GM18867 (cell line): ENCODE measurements at regions not wholly inside any gene's neighbourhood (a gene's known extent, or its start where the extent isn't known, plus 50 kb on each side); places are given as distances from the start of the nearest gene placed in this dataset.

Experiments
- ATAC-seq: cut with Tn5 transposase; IDR thresholded peaks from one replicate; pipeline ENCODE4 v1.9.1; 2021; ENCODE audit warnings: mild to moderate bottlenecking, moderate library complexity; ENCODE audit not compliant: unreplicated experiment

DNA sequence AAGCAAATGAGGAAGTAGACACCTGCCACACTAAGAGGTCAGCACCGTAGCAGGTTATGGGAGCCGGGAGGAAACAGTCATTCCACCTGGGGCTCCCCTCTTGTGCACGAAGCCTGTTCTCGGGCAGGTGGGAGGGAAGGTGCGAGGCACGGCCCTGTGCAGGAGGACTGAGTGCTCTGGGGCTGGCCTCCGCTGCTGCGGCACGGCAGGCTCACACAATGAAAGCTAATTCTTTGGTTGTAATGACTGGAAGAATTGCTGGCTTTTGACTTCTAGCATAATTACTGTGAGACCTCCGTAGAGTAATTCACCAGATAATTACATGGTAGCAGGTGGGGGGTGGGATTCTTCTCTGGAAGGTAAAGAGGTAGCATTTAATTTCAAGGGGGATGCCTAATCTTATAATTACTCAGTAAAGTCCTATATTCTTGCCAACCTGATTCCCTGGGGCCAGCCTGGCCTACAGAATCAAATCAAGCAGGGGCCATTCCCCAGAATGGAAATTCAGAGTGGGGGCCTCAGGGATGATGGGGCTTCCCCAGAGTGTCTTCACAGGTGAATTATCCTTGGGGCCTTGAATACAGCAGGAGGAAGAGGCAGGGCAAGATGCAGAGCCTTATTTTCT is 129.1 kb downstream of the TPRA1 start:
- no peak for ATAC-seq

DNA sequence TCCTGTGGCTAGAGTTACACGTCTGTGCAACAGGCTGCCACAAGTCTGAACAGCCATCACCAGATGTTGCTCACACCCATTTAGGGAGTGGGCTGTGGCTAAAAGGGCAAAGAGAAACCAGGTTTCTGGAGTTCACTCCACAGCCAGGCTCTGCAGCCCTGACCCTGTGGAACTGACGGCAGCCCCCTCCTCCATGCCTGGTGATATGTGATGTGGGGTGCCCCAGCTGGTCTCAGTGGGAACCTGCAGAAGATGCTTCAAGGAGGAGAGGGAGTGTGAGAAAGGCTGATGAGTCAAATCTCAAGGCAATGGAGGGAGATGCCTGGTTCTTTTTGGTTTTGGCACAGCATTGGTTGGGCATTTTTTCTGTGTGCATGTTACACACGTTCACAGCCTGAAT is 130.6 kb downstream of the TPRA1 start:
- ATAC-seq: no peak

DNA sequence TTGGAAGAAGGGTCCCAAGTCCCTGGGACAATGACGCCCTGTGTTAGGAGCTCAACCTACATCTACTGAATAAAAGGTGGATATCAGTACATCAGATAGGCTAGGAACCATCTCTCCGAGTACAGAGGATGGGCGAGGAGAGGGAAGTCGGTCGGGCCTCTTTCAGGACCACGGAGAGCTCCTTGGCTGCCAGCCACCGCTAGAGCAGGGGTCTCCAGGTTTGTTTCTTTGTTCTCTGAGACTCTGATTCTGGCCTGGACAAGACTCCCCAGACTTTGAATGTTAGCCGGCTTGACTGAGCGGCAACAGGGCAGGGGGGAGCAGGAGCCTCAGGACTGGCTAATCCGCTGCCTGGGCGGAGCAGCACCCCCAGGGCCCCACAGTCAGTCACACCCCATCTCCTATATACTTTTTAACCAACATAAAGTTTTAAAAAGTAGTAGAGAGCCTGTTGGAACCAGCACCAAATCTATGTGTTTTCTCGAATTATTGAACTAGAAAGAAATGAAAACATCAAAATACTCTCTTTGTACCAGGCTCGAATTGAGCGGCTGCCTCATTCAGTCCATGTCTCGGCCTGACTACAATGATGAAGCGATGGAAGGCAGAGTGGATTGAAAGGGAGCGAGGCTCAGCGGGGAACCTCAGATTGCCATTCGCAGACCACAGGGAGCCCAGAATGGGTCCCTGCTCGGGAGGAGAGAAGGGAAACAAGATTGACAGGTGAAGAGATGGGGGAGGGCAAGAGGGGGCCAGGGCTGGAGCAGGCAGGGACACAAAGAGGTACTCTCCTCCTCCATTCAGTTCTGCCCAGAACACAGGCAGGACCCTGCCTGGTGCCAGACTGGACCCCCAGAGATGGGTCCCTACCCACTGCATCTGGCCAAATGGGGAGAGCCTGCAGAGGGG is 131.6 kb downstream of the TPRA1 start:
- no peak for ATAC-seq

DNA sequence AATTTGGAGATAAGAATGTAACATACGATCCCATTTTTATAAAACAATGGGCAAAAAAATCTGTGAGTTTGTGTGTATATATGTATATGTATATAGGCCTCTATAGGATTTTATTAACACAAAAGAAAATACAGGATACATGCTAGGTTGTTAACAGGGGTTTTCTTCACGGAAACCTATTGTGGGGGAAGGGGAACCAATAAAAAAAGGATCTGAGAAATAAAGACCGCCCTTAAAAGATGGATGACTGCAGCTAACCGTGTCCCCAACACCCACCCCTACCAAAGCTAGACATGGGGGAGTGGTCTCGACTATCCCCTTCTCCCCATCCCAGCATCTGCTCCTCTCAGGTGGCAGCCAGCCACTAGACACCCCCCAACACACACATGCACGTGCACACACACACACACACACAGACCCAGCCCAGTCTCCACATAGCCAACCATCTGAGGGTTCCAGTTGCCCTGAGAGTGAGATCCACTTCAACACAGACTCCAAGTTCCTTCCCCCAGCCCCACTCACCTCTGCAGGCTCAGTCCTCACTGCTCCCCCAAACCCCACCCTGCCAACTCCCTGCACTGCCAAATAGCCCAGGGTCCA is 132.9 kb downstream of the TPRA1 start:
- no peak for ATAC-seq

DNA sequence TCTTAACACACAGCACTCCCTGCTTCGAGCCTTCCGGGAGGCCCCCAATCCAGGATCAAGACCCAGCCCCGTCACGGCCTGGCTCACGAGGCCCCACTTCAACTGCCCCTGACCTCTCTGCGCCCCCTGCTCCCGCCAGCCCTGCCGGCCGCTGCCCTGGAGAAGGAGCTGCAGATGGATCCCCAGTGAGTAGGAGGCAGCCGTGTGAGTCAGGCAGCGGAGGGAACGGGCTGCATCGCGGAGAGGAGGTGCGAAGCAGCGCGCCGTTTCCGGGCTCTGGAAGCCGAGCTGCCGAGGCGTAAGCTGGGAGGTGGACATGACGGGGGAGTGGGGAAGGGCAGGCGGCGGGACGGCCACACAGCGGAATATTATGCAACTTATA is 133.4 kb downstream of the TPRA1 start:
- ATAC-seq: no peak

DNA sequence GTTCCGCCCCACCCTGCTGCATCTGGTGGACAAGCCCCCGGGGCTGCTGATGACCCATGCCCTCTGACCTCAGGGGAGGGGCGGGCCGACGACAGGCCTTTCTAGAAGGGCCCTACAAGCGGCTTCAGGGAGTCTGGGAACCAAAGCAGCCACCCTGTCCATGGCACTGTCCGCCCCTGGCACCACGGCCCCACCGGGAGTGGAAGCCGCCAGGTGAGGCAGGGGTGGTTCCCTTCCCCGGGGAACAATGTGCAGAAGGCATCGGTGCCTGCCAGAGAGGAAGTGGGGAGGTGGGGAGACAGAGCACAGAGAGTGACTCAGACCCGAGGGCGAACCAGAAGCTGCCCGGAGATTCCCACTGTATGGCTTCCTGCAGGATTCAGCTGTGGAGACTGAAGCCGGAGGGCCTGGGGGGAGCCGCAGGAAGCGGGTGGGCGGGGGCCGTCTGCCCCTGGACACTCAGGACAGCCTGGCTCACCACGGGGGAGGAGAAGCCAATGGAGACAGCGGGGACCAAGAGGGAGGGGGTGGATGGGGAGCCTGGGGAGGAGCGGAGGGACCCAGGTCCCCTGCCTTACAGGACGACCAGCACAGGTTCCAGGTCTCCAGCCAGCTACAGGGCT is 134.0 kb downstream of the TPRA1 start:
- ATAC-seq: no peak

DNA sequence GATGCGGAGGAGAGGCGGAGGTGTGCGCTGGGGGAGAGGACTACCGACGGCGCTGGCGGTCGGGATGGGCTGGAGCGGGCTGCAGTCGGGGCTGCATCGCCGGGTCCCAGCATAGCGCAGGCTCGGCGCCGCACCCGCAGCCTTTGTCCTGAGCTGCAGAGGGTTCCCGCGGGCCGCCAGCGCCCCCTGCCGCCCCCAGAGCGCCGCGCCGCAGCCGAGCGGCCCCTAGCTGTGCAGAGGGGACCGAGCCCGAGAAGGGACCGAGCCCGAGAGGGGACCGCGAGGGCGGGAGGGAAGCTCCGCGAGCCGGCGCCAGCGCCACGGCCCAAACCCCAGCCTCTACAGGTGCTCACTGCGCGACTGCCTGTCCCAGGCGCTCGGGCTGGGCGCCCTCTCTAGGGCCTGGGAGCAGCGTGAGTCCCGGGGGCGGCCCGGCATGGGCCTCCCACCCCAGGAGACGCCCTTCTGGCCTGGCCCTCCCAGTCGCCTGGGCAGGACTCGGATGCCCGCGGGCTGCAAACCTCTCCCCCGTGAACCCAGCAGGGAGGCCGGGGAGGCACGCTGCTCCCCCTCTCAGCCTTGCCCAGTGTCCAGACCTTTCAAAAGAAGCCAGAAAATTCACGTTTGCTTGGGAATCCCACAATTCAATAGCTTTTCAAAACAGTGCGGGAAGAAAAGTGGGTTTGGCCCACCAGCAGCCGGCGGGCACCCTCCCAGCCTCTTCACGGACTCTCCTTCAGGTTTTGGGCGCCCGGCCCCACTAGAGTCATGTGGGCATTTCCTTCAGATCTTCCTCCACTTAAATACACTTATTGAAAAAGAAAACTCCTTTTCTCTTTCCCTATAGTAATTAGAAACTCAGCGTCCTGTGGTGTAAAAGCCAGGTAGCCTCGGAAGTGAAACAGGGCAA is 134.7 kb downstream of the TPRA1 start:
- ATAC-seq: peak; percentile 78

DNA sequence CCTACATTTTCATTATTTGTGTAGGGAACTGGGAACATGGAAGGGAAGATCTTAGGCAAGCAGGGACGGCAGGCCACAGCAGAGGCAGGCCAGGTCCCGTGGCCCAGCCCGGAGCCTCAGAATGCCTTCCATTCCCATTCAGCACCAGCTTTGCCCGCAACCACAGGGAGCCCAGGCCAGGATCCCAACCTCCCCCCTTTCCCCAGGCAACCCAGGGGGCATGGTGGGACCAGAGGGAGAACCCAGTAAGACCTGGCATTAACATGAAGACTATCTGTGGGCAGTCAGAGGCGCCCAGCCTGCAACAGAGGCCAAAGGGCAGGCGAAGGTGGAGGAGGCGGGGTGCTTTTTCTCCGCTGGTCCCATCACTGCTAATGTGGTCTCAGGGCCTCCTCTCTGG is 135.6 kb downstream of the TPRA1 start:
- no peak for ATAC-seq

DNA sequence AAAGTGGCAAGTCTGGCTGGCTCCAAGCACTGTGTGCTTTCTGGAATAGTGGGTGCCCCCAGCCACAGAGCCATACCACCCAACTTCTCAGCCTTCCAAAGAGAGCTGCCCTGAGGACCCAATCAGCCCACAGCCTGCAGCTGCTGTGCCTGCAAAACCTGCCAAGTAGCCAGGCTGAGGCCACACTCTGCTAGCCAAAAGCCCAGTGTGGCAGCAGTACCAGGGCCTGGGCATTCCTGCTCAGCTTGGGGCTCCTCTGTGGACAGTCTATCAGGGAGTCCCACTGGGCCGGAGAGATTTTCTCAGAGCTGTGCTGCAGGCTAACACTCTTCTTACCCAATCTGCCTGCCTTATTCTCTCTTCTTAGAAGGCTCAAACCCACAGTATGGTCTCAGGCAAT is 136.5 kb downstream of the TPRA1 start:
- no peak for ATAC-seq

DNA sequence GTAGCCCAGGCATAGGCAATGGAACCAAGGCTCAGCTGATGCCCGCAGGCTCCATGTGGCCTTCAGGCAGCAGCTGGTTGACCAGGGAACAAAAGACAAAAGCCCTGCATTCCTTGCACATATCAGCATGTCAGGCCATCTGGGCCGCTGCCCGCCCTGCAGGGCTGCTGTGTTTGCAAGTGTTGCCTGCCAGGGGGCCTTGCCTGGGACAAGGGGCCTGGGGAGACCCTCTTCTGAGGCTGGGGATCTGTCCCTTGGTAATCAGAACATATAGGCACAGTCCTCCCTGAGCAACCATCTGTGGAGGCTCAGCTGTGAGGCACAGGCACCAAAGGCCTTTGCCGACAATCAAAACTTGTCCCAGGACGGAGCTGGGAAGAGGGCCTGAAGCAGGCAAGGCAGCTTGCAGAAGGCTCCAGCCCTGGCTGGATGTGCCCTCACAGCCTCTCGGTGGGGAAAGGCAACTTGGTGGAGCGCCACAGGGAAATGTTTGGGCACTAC is 138.2 kb downstream of the TPRA1 start:
- ATAC-seq: no peak

DNA sequence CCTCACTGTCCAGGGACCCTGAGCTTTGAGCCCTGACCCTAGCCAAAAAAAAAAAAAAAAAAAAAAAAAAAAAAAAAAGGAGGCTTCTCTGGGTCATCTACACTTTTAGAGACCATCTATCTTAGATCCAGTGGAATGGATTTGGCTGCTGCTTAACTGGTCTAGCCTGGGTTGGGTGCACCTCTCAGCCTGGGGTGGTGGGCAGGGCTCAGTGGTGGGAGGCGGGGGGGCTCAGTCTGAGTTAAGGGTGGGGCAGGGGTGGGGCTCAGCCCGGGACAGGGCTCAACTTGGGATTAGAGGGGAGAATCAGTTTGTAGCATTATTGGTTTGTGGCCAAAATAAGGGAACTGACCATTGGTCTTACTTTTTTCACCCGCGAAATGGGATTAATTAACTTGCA is 139.2 kb downstream of the TPRA1 start:
- ATAC-seq: no peak

DNA sequence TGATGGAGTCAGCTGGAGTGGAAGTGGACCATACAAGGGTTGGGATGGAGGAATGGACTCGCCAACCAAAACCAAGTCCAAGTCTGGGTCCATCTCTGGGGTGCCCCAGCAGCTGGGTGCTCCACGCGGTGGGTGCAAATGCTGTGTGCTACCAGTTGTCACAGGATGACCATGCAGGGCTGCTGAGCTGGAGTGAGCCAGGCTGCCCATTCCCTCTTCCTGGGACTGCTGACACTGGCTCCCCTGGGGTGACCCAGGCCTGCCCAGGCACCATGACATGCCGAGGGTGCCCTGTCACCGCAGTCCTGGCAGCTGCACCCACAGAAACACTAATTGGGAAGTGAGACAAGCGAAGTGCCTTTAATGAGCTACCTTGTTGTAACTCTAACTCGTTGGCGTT is 140.2 kb downstream of the TPRA1 start:
- no peak for ATAC-seq

DNA sequence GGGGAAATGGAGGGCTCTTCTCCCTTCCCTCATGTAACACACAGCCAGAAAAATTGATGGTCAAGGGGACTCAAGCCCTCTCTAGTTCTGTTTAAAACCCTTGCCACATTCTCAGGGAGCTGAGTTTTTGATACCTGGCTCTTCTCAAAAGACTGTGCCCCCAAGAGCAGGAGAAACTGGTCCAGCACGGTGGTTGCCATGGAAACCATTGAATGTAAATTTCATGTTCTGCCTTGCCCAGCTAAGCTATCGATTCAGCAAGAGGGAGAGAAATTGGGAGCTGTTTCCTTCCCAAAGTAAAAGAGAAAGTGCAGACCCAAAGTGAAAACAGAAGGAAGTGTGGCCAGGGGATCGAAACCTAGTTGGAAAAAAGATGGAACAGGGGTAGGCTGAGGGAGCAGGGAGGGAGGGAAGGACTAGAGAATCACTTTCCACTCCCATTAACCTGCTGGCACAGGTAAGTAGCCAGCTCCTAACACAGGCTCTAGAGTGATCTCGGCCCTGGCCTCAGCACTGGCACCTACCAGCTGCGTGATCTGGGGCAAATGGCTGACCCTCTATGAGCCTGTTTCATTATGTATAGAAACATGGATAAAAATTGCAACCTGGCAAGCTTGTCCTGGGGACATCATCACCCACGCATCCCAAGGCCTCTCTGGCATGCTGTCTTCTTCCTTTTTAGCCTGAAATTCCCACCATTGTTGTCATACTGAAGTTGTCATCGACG is 140.9 kb downstream of the TPRA1 start:
- no peak for ATAC-seq

DNA sequence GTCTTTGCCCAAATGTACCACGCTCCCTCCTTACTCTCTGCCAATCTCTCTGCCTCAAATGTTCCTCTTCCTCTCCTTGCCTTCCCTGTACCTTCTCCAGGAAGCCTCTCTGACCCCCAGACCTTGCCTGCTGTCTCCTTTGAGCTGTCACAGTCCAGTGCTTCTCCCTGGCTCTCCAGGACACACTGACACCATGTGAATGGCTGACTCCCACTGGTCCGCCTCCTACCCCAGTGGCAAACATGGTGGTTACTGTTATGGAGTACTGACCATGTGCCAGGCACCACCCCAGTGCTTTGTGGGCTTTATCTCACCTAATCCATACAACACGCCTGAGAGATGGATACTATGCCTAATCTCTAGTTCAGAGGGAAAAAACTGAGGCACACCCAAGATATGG is 141.9 kb downstream of the TPRA1 start:
- ATAC-seq: no peak

DNA sequence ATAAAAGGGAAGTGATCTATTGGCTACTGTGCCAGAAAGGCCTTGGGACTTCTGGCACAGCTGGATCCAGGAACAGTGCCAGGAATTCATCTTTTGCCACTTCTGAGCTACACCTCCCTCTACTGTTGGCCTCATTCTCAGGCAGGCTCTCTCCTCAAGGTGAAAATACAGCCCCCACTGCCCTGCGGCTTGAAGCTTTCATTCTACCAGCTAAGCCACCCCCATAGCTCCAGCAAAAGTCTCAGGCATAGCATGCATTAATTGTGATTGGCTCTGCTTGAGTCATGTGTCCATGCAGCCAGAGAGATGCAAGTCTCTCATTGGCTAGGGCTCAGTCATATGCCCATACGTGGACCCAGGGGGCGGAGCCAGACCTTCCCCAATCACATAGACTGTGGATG is 142.4 kb downstream of the TPRA1 start:
- no peak for ATAC-seq

DNA sequence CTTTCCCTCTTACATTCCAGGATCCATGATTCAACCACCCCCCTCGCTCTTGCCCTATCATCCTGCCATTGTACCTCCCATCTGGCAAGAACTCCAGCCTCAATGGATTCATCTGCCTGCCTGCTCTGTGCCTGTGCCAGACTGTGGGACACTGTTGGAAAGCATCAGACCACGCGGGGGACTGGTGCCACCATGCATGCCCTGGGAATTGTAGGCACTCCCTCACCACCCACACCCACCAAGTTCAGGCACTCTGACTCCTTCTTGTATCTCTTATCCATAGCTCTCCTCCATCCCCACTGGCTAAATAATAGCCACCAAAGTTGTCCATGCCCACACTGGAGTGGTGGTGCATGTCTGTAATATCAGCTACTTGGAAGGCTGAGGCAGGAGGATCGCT is 143.8 kb downstream of the TPRA1 start:
- ATAC-seq: no peak

DNA sequence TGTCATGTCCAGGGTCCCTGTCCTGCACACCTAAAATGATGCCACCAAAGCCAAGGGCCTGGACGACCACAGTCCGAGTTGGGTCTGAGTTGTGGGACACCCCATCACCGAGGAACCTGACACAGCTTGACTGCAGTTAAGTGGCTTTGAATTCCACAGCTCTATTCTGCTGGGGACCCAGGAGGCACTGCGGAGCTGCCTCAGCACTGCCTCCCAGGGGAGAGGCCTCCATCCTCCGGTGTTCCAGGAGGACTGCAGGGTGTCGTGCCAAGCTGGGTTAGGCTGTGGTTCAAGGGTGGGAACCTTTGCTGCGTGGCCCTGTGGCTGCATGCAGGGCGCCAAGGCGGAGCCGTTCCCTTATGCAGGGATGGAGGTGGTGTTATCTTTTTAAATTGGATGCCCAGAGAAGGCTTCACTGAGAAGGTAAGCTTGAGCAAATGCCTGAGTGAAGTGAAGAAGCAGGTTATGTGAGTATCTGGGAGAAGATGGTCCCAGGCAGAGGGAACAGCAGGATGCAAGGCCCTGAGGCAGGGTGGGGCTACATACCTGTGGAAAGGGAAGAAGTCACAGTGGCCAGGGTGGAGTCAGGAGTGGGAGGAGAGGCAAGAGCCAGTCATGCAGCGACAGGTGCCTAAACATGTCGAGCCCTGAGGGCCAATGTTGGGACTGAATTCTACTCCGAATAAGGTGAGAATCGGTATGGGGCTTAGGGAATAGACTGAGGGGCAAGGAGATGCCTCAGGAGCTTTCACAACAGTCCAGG is 144.8 kb downstream of the TPRA1 start:
- ATAC-seq: no peak

DNA sequence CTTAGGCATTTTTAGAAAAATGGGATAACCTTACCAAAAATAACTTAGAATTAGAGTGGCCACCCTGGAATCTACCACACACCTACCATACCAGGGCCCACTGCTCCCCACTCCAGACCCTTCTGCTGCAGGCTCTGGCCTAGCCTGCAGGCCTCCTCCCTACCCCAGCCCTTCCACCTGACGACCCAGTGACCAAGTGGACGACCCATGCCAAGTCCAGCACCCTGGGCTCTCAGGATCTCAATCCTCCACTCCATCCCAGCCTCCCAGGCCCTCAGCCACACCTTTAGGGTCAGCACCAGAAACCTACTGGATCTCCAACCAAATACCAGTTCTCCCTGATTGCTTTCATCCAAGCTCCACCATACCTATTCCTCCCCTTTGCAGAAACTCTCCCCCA is 145.8 kb downstream of the TPRA1 start:
- no peak for ATAC-seq
